Body of pancreas (tissue), 4 donors: ENCODE measurements at regions not wholly inside any gene's neighbourhood (a gene's known extent, or its start where the extent isn't known, plus 50 kb on each side); places are given as distances from the start of the nearest gene placed in this dataset.
"Not testable (repeated sequence)": the region's sequence is repeated elsewhere in the genome, so short reads cannot be mapped to it uniquely, and the experiment has no call there.

Experiments used
- ATAC-seq: fragments of 150-250 bp; one replicate; pipeline ENCODE4 v1.9.1; 2016
- DNase-seq, 4 donors: peaks; one replicate each; pipeline ENCODE4 v3.0.0-alpha.2; 2019
- H3K27ac ChIP-seq, 4 donors: fragments of 200-600 bp; sonication (generic); 1 replicate in 3 of 4; 2 replicates in 1 of 4; pipeline versions ENCODE4 v1.5.1 to v1.6.1; 2016 to 2019; ENCODE audit warnings: mild to moderate bottlenecking in 1 of 4, mixed read lengths in 1 of 4, moderate library complexity in 1 of 4
- H3K27me3 ChIP-seq, 2 donors: fragments of 200-600 bp; sonication (generic); one replicate each; pipeline ENCODE4 v1.6.0; 2016; ENCODE audit warnings: mild to moderate bottlenecking in 1 of 2
- H3K36me3 ChIP-seq, 2 donors: fragments of 200-600 bp; sonication (generic); replicated peaks in 1 of 2; 2 replicates each; pipeline ENCODE4 v1.5.1; 2016; ENCODE audit warnings: low read depth in 2 of 2; ENCODE audit not compliant: insufficient read depth in 1 of 2
- H3K4me1 ChIP-seq: fragments of 200-600 bp; sonication (generic); one replicate; pipeline ENCODE4 v1.6.0; 2016
- H3K4me3 ChIP-seq, 2 donors: fragments of 200-600 bp; sonication (generic); 1 replicate in 1 of 2; 2 replicates in 1 of 2; pipeline ENCODE4 v1.5.1; 2016 to 2019
- H3K9me3 ChIP-seq, 3 donors: fragments of 200-600 bp; sonication (generic); 1 replicate in 2 of 3; 2 replicates in 1 of 3; pipeline ENCODE4 v1.5.1; 2016
- POLR2A ChIP-seq, 3 donors: fragments of 450-650 bp; IDR thresholded peaks; one replicate each; pipeline ENCODE4 v1.6.1; 2016; ENCODE audit warnings: antibody characterized with exemption in 3 of 3, mild to moderate bottlenecking in 2 of 3
- WGBS, 2 donors: methylation state at CpG; one replicate each; pipeline ENCODE4 v1.1.5; 2017; 5-methylcytosine and 5-hydroxymethylcytosine counted together
- intact Hi-C: fragments of 100-400 bp; cut with DNase I; formaldehyde crosslinking; loops from one replicate; pipeline ENCODE4 v1.15.1; 2023
- TF ChIP-seq, protein P1 (sequence below), 7 experiments: fragments of 450-650 bp in 4 of 7; fragments of 200-600 bp in 3 of 7; sonication (generic) in 3 of 7; IDR thresholded peaks; one replicate each; pipeline ENCODE4 v1.5.1; 2016 to 2019; ENCODE audit warnings: antibody characterized with exemption in 7 of 7

DNA sequence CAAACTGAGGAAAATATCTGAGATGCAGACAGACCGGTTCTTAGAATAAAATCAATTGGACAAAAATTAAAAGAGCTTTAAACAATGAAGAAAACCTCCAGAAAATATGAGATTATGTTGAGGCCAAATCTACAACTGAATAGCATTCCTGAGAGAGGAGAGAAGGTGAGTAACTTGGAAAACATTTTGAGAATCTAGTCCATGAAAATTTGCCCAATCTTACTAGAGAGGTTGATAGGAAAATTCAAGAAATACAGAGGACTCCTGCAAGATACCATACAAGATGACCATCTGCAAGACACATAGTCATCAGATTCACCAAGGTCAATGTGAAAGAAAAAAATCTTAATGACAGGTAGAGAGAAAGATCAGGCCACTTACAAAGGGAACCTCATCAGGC lies 437.7 kb upstream of the ADGRB3 start:
- Histone ChIP-seq H3K4me3 (no peak overlapping the region), H3K36me3 (no peaks in the 10 kb centered on the region), H3K27ac (no peak overlapping the region), H3K4me1 (no peaks in the 10 kb centered on the region), H3K27me3 (no peaks in the 10 kb centered on the region), H3K9me3 (no peaks in the 10 kb centered on the region)
- TF ChIP-seq POLR2A (IDR thresholded peaks at IDR 0.05) = no peak
- TF ChIP-seq, protein P1, sequence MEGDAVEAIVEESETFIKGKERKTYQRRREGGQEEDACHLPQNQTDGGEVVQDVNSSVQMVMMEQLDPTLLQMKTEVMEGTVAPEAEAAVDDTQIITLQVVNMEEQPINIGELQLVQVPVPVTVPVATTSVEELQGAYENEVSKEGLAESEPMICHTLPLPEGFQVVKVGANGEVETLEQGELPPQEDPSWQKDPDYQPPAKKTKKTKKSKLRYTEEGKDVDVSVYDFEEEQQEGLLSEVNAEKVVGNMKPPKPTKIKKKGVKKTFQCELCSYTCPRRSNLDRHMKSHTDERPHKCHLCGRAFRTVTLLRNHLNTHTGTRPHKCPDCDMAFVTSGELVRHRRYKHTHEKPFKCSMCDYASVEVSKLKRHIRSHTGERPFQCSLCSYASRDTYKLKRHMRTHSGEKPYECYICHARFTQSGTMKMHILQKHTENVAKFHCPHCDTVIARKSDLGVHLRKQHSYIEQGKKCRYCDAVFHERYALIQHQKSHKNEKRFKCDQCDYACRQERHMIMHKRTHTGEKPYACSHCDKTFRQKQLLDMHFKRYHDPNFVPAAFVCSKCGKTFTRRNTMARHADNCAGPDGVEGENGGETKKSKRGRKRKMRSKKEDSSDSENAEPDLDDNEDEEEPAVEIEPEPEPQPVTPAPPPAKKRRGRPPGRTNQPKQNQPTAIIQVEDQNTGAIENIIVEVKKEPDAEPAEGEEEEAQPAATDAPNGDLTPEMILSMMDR (IDR thresholded peaks at IDR 0.05) = no peak
- ATAC-seq = no peak
- 77 to 80% methylated on average over 1 of the region's 1 CpG for WGBS, 2 donors
- intact Hi-C loops = no loop called here
- no peak for DNase-seq

DNA sequence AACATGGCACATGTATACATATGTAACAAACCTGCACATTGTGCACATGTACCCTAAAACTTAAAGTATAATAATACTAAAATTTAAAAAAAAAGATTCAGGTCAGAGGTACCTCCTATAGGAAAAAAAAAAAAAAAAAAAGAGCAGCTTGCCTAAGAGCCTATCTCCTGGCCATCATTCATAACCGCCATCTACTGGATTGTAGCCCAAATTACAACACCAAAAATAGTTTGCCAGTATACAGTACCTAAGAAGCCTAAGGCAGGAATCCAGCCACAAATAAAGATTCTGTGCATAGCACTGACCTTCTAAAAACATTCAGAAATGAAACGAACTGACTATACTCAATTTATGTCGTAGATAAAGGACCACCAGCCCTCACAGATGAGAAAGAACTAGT lies 438.4 kb upstream of the ADGRB3 start:
- no peaks in the 10 kb centered on the region for H3K27me3 ChIP-seq
- intact Hi-C loops = no loop called here
- TF ChIP-seq, protein P1 (IDR thresholded peaks at IDR 0.05) = no peak
- no peak for TF ChIP-seq POLR2A (IDR thresholded peaks at IDR 0.05)
- H3K4me1 ChIP-seq = no peaks in the 10 kb centered on the region
- no peaks in the 10 kb centered on the region for H3K36me3 ChIP-seq
- no peaks in the 10 kb centered on the region for H3K9me3 ChIP-seq
- no peak overlapping the region for H3K4me3 ChIP-seq
- no peak overlapping the region for H3K27ac ChIP-seq
- ATAC-seq (no peak), DNase-seq (no peak)
- WGBS, 2 donors = 25 to 29% methylated on average over 3 of the region's 3 CpGs

DNA sequence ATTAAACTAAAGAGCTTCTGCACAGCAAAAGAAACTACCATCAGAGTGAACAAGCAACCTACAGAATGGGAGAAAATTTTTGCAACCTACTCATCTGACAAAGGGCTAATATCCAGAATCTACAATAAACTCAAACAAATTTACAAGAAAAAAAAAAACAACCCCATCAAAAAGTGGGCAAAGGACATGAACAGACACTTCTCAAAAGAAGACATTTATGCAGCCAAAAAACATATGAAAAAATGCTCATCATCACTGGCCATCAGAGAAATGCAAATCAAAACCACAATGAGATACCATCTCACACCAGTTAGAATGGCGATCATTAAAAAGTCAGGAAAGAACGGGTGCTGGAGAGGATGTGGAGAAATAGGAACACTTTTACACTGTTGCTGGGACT lies 439.3 kb upstream of the ADGRB3 start:
- ATAC-seq, H3K9me3 ChIP-seq, H3K4me1 ChIP-seq, H3K27ac ChIP-seq, DNase-seq, H3K36me3 ChIP-seq, H3K4me3 ChIP-seq, H3K27me3 ChIP-seq, intact Hi-C loops: not testable (repeated sequence)
- WGBS, 2 donors = 60 to 74% methylated on average over 2 of the region's 2 CpGs

DNA sequence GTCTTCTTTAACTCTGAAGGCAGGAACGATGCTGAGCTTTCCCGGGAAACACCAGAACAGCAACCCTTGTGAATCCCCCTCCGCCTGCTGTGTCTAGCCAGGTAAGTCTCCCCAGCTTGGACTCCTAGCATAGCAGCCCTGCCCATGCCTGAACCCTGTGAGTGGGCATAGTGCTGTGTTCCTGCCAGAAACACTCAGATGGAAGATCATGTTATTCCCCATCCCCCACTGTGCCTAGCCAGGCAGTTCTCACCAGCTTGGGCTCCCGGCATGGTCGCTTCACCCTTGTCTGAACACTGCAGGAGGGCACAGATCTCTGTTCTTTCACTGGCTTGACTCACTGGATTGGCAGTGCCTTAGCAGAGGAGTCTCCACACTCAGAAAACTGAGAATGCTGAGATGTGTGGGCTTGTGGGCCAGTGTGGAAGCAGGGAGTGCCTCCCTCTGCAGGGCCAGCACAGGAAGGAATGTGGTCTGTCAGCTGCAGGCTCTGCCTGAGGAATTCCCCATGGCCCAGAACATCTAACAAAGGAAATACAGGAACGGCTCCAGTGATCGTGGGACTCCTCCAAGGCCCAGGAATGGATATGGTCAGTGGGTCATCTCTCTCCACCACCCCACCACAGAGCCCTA lies 440.1 kb upstream of the ADGRB3 start:
- H3K9me3 ChIP-seq = no peaks in the 10 kb centered on the region
- no peak for ATAC-seq
- no peaks in the 10 kb centered on the region for H3K27me3 ChIP-seq
- no peaks in the 10 kb centered on the region for H3K4me1 ChIP-seq
- no peak overlapping the region for H3K4me3 ChIP-seq
- no peaks in the 10 kb centered on the region for H3K36me3 ChIP-seq
- TF ChIP-seq POLR2A (IDR thresholded peaks at IDR 0.05) = no peak
- TF ChIP-seq, protein P1 (IDR thresholded peaks at IDR 0.05) = no peak
- 50% methylated on average over 6 to 7 of the region's 7 CpGs for WGBS, 2 donors
- H3K27ac ChIP-seq = no peak overlapping the region
- no peak for DNase-seq
- intact Hi-C loops = no loop called here

DNA sequence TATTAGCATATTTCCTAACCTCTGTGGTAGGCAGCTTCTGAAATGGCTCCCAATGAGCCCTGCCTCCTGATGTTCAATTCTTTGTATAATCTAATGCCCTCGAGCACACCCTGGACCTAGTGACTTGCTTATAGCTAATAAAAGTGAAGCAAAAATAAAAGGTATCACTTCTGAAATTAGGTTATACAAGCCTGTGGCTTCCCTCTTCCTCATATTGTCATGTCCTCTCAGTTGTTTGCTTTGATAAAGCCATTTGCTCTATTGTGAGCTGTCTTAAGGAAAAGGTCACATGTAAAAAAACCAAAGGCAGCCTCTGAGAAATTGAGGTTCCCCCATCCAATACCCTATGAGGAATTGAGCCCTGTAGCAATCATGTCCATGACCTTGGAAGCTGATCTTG lies 442.1 kb upstream of the ADGRB3 start:
- ATAC-seq (no peak), DNase-seq (no peak)
- no peaks in the 10 kb centered on the region for H3K36me3 ChIP-seq
- intact Hi-C loops = no loop called here
- WGBS, 2 donors = 18 to 47% methylated on average over 1 of the region's 1 CpG
- H3K9me3 ChIP-seq = no peaks in the 10 kb centered on the region
- no peaks in the 10 kb centered on the region for H3K27me3 ChIP-seq
- H3K4me1 ChIP-seq = no peaks in the 10 kb centered on the region
- TF ChIP-seq, protein P1 (IDR thresholded peaks at IDR 0.05) = no peak
- no peak for TF ChIP-seq POLR2A (IDR thresholded peaks at IDR 0.05)
- no peak overlapping the region for H3K4me3 ChIP-seq
- no peak overlapping the region for H3K27ac ChIP-seq
